ENCODE measurements at regions not wholly inside any gene's neighbourhood (a gene's known extent, or its start where the extent isn't known, plus 50 kb on each side); places are given as distances from the start of the nearest gene placed in this dataset.

DNA sequence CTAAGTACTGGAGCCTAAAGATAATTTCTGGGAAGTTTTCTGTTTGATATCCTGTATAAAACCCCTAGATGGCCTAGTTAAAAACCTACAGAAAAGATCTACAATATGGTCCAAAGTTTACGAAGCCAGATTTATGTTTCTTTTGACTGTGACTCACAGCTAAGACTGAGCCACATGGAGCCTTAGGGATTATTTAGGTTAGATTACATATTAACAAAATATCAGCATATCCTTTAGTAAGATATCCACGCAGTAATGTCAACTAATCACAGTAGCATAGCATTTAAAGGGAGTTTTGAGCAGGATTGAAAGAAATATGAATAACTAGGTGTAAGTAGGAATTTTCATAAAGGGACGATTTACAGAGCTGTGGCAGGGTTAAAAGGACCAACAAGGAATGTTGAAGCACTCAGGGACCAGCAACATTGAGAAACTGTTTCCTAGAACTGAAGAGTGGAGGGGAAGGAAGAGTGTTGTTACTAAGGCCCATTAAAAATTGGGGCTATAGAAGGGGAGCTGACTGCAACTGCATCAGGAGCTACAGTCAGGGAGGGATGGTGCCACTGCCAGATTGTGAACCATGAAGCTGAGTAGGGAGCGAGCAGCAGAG lies 155.5 kb downstream of the DACT1 start:
- TF ChIP-seq, protein P1, sequence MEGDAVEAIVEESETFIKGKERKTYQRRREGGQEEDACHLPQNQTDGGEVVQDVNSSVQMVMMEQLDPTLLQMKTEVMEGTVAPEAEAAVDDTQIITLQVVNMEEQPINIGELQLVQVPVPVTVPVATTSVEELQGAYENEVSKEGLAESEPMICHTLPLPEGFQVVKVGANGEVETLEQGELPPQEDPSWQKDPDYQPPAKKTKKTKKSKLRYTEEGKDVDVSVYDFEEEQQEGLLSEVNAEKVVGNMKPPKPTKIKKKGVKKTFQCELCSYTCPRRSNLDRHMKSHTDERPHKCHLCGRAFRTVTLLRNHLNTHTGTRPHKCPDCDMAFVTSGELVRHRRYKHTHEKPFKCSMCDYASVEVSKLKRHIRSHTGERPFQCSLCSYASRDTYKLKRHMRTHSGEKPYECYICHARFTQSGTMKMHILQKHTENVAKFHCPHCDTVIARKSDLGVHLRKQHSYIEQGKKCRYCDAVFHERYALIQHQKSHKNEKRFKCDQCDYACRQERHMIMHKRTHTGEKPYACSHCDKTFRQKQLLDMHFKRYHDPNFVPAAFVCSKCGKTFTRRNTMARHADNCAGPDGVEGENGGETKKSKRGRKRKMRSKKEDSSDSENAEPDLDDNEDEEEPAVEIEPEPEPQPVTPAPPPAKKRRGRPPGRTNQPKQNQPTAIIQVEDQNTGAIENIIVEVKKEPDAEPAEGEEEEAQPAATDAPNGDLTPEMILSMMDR (IDR thresholded peaks at IDR 0.05; ENCODE audit: low read depth, low read length), result no peak
- H3K4me3 ChIP-seq (replicated peaks in 1 of 2; ENCODE audit: low read depth in 2 of 2, low read length in 2 of 2), result no peak overlapping the region
- peak in 1 of 2 donors; percentile 49 for DNase-seq (ENCODE audit: low read depth in 2 of 2)

DNA sequence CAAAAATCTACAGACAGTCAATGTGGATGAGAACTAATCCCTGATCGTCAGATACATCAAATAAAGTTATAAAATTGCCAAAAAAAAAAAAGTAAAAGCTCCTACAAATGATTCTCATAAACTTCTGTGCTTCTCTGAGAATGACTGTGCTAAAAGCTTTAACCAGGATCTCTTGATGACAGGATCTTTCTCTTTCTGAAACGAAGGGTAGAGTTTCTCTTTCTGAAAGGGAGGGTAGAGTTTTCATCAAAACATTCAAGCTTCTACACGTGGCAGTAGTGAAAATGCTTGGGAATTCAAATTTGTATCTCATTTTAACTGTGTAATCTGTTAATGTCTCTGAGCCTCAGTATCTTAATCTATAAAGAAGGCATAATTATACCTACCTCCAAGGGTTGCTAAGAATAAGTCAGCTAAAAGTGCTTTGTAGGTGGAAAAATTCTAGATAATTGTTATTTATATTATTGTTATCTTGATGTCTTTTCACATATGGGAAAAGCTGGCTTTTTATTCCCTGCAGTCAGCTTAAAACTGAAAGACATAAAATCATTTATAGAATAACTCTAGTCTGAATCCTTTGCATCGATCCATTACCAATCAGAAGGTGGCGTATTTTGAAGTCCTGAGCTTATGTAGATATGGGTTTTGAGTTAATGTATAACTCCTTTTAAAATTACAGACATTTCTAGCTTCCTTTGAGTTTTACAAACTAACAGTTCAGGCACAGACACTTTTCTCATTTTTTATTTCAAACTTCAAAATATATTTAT lies 157.4 kb downstream of the DACT1 start:
- TF ChIP-seq, protein P1 (IDR thresholded peaks at IDR 0.05; ENCODE audit: low read depth, low read length), result no peak
- no peak for DNase-seq (ENCODE audit: low read depth in 2 of 2)
- H3K4me3 ChIP-seq (replicated peaks in 1 of 2; ENCODE audit: low read depth in 2 of 2, low read length in 2 of 2), result no peak overlapping the region

- no peak overlapping the region for H3K4me3 ChIP-seq (replicated peaks in 1 of 2; ENCODE audit: low read depth in 2 of 2, low read length in 2 of 2)
- DNase-seq (ENCODE audit: low read depth in 2 of 2), result no peak
- TF ChIP-seq, protein P1 (IDR thresholded peaks at IDR 0.05; ENCODE audit: low read depth, low read length), result no peak
These were observed 158.7 kb downstream of the DACT1 start for GRCh38 chr14:58796242-58797009.

GRCh38 chr14:58797010-58797429 lies 159.3 kb downstream of the DACT1 start:
- DNase-seq (ENCODE audit: low read depth in 2 of 2), result no peak
- TF ChIP-seq, protein P1 (IDR thresholded peaks at IDR 0.05; ENCODE audit: low read depth, low read length), result no peak
- no peak overlapping the region for H3K4me3 ChIP-seq (replicated peaks in 1 of 2; ENCODE audit: low read depth in 2 of 2, low read length in 2 of 2)

GRCh38 chr14:58798173-58798572 lies 160.4 kb downstream of the DACT1 start:
- TF ChIP-seq, protein P1 (IDR thresholded peaks at IDR 0.05; ENCODE audit: low read depth, low read length), result no peak
- no peak overlapping the region for H3K4me3 ChIP-seq (replicated peaks in 1 of 2; ENCODE audit: low read depth in 2 of 2, low read length in 2 of 2)
- no peak for DNase-seq (ENCODE audit: low read depth in 2 of 2)

DNA sequence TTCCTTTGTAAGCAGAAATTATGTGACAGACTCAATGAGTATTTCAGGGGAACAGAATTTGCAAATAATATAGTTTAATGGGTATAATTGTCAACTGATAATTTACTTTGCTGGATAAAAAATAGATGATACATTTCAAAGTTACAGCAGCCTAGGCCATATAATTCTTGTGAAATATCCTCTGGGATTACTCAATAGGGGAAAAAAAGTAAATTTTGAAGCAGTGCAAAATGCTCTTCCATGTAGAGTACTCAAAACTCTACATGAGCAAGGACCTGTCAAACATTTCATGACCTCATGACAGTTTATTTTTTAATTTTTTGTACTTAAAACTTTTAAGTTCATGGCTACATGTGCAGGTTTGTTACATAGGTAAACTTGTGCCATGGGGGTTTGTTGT lies 163.3 kb downstream of the DACT1 start:
- no peak for DNase-seq (ENCODE audit: low read depth in 2 of 2)
- TF ChIP-seq, protein P1 (IDR thresholded peaks at IDR 0.05; ENCODE audit: low read depth, low read length), result no peak
- H3K4me3 ChIP-seq (replicated peaks in 1 of 2; ENCODE audit: low read depth in 2 of 2, low read length in 2 of 2), result no peak overlapping the region

Measured in cardiac fibroblast (primary cell).